B cell (primary cell): ENCODE measurements at regions not wholly inside any gene's neighbourhood (a gene's known extent, or its start where the extent isn't known, plus 50 kb on each side); places are given as distances from the start of the nearest gene placed in this dataset.

Experiments
- ATAC-seq: fragments of 200-7000 bp; cut with Tn5 transposase; one replicate; pipeline ENCODE4 v1.10.0; 2021; ENCODE audit warnings: low read depth, mild to moderate bottlenecking, moderate number of reproducible peaks, moderate library complexity
- CTCF ChIA-PET: fragments of 350-600 bp; sonication (Branson Sonifier 250); formaldehyde crosslinking; loops from one replicate; lab custom pipeline; 2021; ENCODE audit warnings: antibody characterized with exemption, inconsistent platforms; lab: Charles Lee
- POLR2A ChIA-PET: fragments of 350-600 bp; sonication (Branson Sonifier 250); formaldehyde crosslinking; loops from one replicate; lab custom pipeline; 2021; ENCODE audit warnings: antibody characterized with exemption; lab: Charles Lee
- DNase-seq: peaks from one replicate; pipeline ENCODE4 v3.0.0; 2013
- H2AFZ ChIP-seq: 2 replicates; pipeline ENCODE4 v1.6.1; 2012; ENCODE audit warnings: mild to moderate bottlenecking, low read depth, low read length; ENCODE audit not compliant: insufficient read depth, poor library complexity, severe bottlenecking
- H3K27ac ChIP-seq, 2 donors: 1 replicate in 1 of 2; 2 replicates in 1 of 2; pipeline ENCODE4 v1.5.1; 2012 to 2013; ENCODE audit warnings: low read length in 2 of 2, mild to moderate bottlenecking in 2 of 2, moderate library complexity in 1 of 2
- H3K27me3 ChIP-seq, 4 experiments: fragments of 200-600 bp in 1 of 4; sonication (generic) in 1 of 4; replicated peaks in 1 of 4; 1 replicate in 2 of 4; 2 replicates in 2 of 4; pipeline versions ENCODE4 v1.6.1 to v1.7.0; 2013 to 2016; ENCODE audit warnings: low read length in 3 of 4, mild to moderate bottlenecking in 2 of 4, mixed read lengths in 1 of 4, moderate library complexity in 1 of 4; ENCODE audit not compliant: insufficient read depth in 4 of 4, control insufficient read depth in 3 of 4; ENCODE audit errors: control extremely low read depth in 1 of 4
- H3K36me3 ChIP-seq, 2 experiments: replicated peaks in 1 of 2; 1 replicate in 1 of 2; 2 replicates in 1 of 2; pipeline versions ENCODE4 v1.6.1 to v1.7.1; 2013; ENCODE audit warnings: low read length in 1 of 2; ENCODE audit not compliant: insufficient read depth in 2 of 2, control insufficient read depth in 1 of 2; ENCODE audit errors: control extremely low read depth in 1 of 2, extremely low read depth in 1 of 2
- H3K4me1 ChIP-seq, 2 donors: fragments of 200-600 bp in 1 of 2; sonication (generic) in 1 of 2; 1 replicate in 1 of 2; 2 replicates in 1 of 2; pipeline versions ENCODE4 v1.5.1 to v1.6.1; 2013 to 2017; ENCODE audit warnings: low read length in 2 of 2; ENCODE audit not compliant: control insufficient read depth in 2 of 2, insufficient read depth in 2 of 2
- H3K4me2 ChIP-seq: replicated peaks from 2 replicates; pipeline ENCODE3; 2012; ENCODE audit warnings: mild to moderate bottlenecking, low read depth, low read length; ENCODE audit not compliant: poor library complexity, severe bottlenecking
- H3K4me3 ChIP-seq, 5 experiments: fragments of 200-600 bp in 1 of 5; sonication (generic) in 1 of 5; 1 replicate in 3 of 5; 2 replicates in 2 of 5; pipeline versions ENCODE4 v1.5.1 to v1.7.0; 2011 to 2016; ENCODE audit warnings: low read length in 4 of 5, mild to moderate bottlenecking in 4 of 5, low read depth in 2 of 5, control low read depth in 1 of 5, moderate library complexity in 1 of 5; ENCODE audit not compliant: insufficient read depth in 1 of 5; ENCODE audit errors: control extremely low read depth in 1 of 5, extremely low read depth in 1 of 5
- H3K79me2 ChIP-seq: fragments of 200-600 bp; sonication (generic); one replicate; pipeline ENCODE4 v1.6.0; 2016; ENCODE audit warnings: low read length; ENCODE audit not compliant: control insufficient read depth, insufficient read depth
- H3K9ac ChIP-seq: fragments of 200-600 bp; sonication (generic); 2 replicates; pipeline ENCODE4 v1.6.1; 2017; ENCODE audit warnings: mild to moderate bottlenecking, low read length, moderate library complexity
- H3K9me3 ChIP-seq, 3 donors: one replicate each; pipeline versions ENCODE4 v1.6.1 to v1.7.1; 2013; ENCODE audit warnings: low read length in 2 of 3; ENCODE audit not compliant: control insufficient read depth in 2 of 3, insufficient read depth in 1 of 3; ENCODE audit errors: control extremely low read depth in 1 of 3
- H4K20me1 ChIP-seq: 2 replicates; pipeline ENCODE4 v1.6.0; 2012; ENCODE audit warnings: mild to moderate bottlenecking, low read length; ENCODE audit not compliant: insufficient read depth, control insufficient read depth, poor library complexity, severe bottlenecking
- H3K27ac Mint-ChIP-seq: one replicate; pipeline ENCODE4 v1.8.0; 2021; ENCODE audit warnings: mixed read lengths
- H3K27me3 Mint-ChIP-seq: one replicate; pipeline ENCODE4 v1.8.0; 2021; ENCODE audit warnings: mixed read lengths
- H3K4me1 Mint-ChIP-seq: one replicate; pipeline ENCODE4 v1.8.0; 2021; ENCODE audit warnings: mixed read lengths
- H3K4me3 Mint-ChIP-seq: one replicate; pipeline ENCODE4 v1.8.0; 2021; ENCODE audit warnings: mixed read lengths
- H3K9me3 Mint-ChIP-seq: one replicate; pipeline ENCODE4 v1.8.0; 2022; ENCODE audit warnings: mixed read lengths; ENCODE audit not compliant: insufficient read depth
- CTCF ChIP-seq: fragments of 200-600 bp; IDR thresholded peaks from one replicate; pipeline ENCODE4 v1.8.0; 2022; ENCODE audit warnings: antibody characterized with exemption, mild to moderate bottlenecking
- EZH2 ChIP-seq: IDR thresholded peaks from 2 replicates; pipeline ENCODE4 v1.6.1; 2012; ENCODE audit warnings: borderline replicate concordance, low read depth, mild to moderate bottlenecking, moderate library complexity, low read length; ENCODE audit not compliant: insufficient read depth, poor library complexity, severe bottlenecking
- WGBS: methylation state at CpG from one replicate; pipeline ENCODE4 v1.1.5; 2013; ENCODE audit warnings: missing lambda C conversion rate; ENCODE audit not compliant: insufficient coverage; 5-methylcytosine and 5-hydroxymethylcytosine counted together
- intact Hi-C: fragments of 100-400 bp; cut with micrococcal nuclease; formaldehyde crosslinking; loops from one replicate; pipeline ENCODE4 v1.10.0; 2022

GRCh38 chr6:169363590-169363989 is 109.9 kb upstream of the THBS2 start:
- TF ChIP-seq EZH2 (no peak), CTCF (no peak)
- H3K4me2 ChIP-seq, result no peak overlapping the region
- ATAC-seq (no peak), DNase-seq (no peak)
- Mint-ChIP-seq H3K4me1 (no peaks in the 10 kb centered on the region), H3K27me3 (no peaks in the 10 kb centered on the region), H3K27ac (no peak overlapping the region), H3K4me3 (no peak overlapping the region), H3K9me3 (no peaks in the 10 kb centered on the region)
- no peaks in the 10 kb centered on the region for H3K4me1 ChIP-seq
- no peak overlapping the region for H3K27ac ChIP-seq
- H3K9ac ChIP-seq, result no peak overlapping the region
- no peak overlapping the region for H3K4me3 ChIP-seq
- H3K27me3 ChIP-seq, result no peaks in the 10 kb centered on the region
- POLR2A ChIA-PET, result no interaction called here
- intact Hi-C loops, result no loop called here
- H3K36me3 ChIP-seq, result no peaks in the 10 kb centered on the region
- no peak overlapping the region for H2AFZ ChIP-seq
- WGBS, result 86% methylated on average over 7 of the region's 9 CpGs
- CTCF ChIA-PET, result no interaction called here
- H3K79me2 ChIP-seq, result no peaks in the 10 kb centered on the region
- no peaks in the 10 kb centered on the region for H4K20me1 ChIP-seq
- H3K9me3 ChIP-seq, result peaks cover 0 to 10% (median 0%) of the 10 kb centered on the region in 3 donors

GRCh38 chr6:169362501-169363121 is 109.0 kb upstream of the THBS2 start:
- no peak overlapping the region for H3K4me3 Mint-ChIP-seq
- CTCF ChIA-PET, result no interaction called here

More at GRCh38 chr6:169362501-169363121, 109.0 kb upstream of the THBS2 start:
- Histone ChIP-seq H3K4me1 (no peaks in the 10 kb centered on the region), H3K4me2 (no peak overlapping the region), H3K9me3 (peaks cover 0 to 10% (median 0%) of the 10 kb centered on the region in 3 donors), H3K27ac (no peak overlapping the region), H3K27me3 (no peaks in the 10 kb centered on the region), H3K4me3 (no peak overlapping the region), H2AFZ (no peak overlapping the region), H3K9ac (no peak overlapping the region), H3K79me2 (no peaks in the 10 kb centered on the region), H4K20me1 (no peaks in the 10 kb centered on the region), H3K36me3 (no peaks in the 10 kb centered on the region)
- no peaks in the 10 kb centered on the region for H3K4me1 Mint-ChIP-seq
- H3K9me3 Mint-ChIP-seq, result no peaks in the 10 kb centered on the region
- TF ChIP-seq EZH2, result no peak
- TF ChIP-seq CTCF, result no peak
- POLR2A ChIA-PET, result no interaction called here
- DNase-seq (no peak), ATAC-seq (no peak)
- H3K27me3 Mint-ChIP-seq, result no peaks in the 10 kb centered on the region
- intact Hi-C loops, result no loop called here
- no peak overlapping the region for H3K27ac Mint-ChIP-seq
- no CpG with 5 or more reads among the region's 3 CpGs for WGBS
